ENCODE measurements at regions not wholly inside any gene's neighbourhood (a gene's known extent, or its start where the extent isn't known, plus 50 kb on each side); places are given as distances from the start of the nearest gene placed in this dataset.

GRCh38 chr6:168134560-168135201 lies 55.7 kb upstream of the FRMD1 start (continued):
- TF ChIP-seq ZSCAN18 (CRISPR knock-in tag; IDR thresholded peaks at IDR 0.05) (no peak), NFE2L1 (CRISPR knock-in tag; IDR thresholded peaks at IDR 0.05) (no peak), ZBTB43 (CRISPR knock-in tag; IDR thresholded peaks at IDR 0.05) (no peak), NFATC4 (CRISPR knock-in tag; IDR thresholded peaks at IDR 0.05) (no peak), ZNF281 (CRISPR knock-in tag; IDR thresholded peaks at IDR 0.05) (no peak), CREB1 (CRISPR knock-in tag; IDR thresholded peaks at IDR 0.05) (no peak)

GRCh38 chr6:168133687-168134559 lies 54.9 kb upstream of the FRMD1 start:
- H3K4me1 Mint-ChIP-seq = peaks cover 33% of the 10 kb centered on the region
- H3K27me3 Mint-ChIP-seq (ENCODE audit: low read depth) = peaks cover 23% of the 10 kb centered on the region
- no peaks in the 10 kb centered on the region for H3K36me3 Mint-ChIP-seq
- DNase-seq (ENCODE audit: low spot score) (no peak), ATAC-seq (no peak)
- POLR2A ChIA-PET = interaction anchor here (0.9 kb wide), 1 partner anchor 152 kb away, joined by 3 read pairs; no protein-coding TSS in a partner anchor
- H3K27ac Mint-ChIP-seq = no peak overlapping the region
- CTCF ChIA-PET = interaction anchor here (0.6 to 6.6 kb wide), 29 partner anchors 8 to 782 kb away, joined by 3 to 83 read pairs (median 5); no protein-coding TSS in a partner anchor
- no peak overlapping the region for H3K4me3 Mint-ChIP-seq
- H3K9me3 Mint-ChIP-seq = no peaks in the 10 kb centered on the region
- TF ChIP-seq CREB1 (CRISPR knock-in tag; IDR thresholded peaks at IDR 0.05) = no peak
- no peak for TF ChIP-seq ATF3 (CRISPR knock-in tag; conservative IDR thresholded peaks at IDR 0.05)
- TF ChIP-seq ZMAT4 (CRISPR knock-in tag; IDR thresholded peaks at IDR 0.05) = no peak
- no peak for TF ChIP-seq ESRRA (CRISPR knock-in tag; IDR thresholded peaks at IDR 0.05; ENCODE audit: borderline replicate concordance)
- TF ChIP-seq NFYB (CRISPR knock-in tag; conservative IDR thresholded peaks at IDR 0.05; ENCODE audit: low read depth) = no peak
- no peak for TF ChIP-seq ZNF396 (CRISPR knock-in tag; IDR thresholded peaks at IDR 0.05; ENCODE audit: borderline replicate concordance)
- no peak for TF ChIP-seq RORB (CRISPR knock-in tag; IDR thresholded peaks at IDR 0.05)
- no peak for TF ChIP-seq CBFB (CRISPR knock-in tag; IDR thresholded peaks at IDR 0.05; ENCODE audit: low read depth)
- TF ChIP-seq ATF1 (CRISPR knock-in tag; IDR thresholded peaks at IDR 0.05) = no peak
- no peak for TF ChIP-seq ZNF121 (CRISPR knock-in tag; IDR thresholded peaks at IDR 0.05)
- TF ChIP-seq PRRX2 (CRISPR knock-in tag; IDR thresholded peaks at IDR 0.05) = no peak
- TF ChIP-seq CDX4 (CRISPR knock-in tag; IDR thresholded peaks at IDR 0.05; ENCODE audit: borderline replicate concordance) = no peak
- no peak for TF ChIP-seq CREM (CRISPR knock-in tag; IDR thresholded peaks at IDR 0.05)
- TF ChIP-seq ZNF281 (CRISPR knock-in tag; IDR thresholded peaks at IDR 0.05) = no peak
- TF ChIP-seq MXD4 (CRISPR knock-in tag; IDR thresholded peaks at IDR 0.05; ENCODE audit: borderline replicate concordance) = no peak
- no peak for TF ChIP-seq PREB (CRISPR knock-in tag; IDR thresholded peaks at IDR 0.05; ENCODE audit: borderline replicate concordance)
- no peak for TF ChIP-seq ZSCAN18 (CRISPR knock-in tag; IDR thresholded peaks at IDR 0.05)
